ENCODE measurements at regions not wholly inside any gene's neighbourhood (a gene's known extent, or its start where the extent isn't known, plus 50 kb on each side); places are given as distances from the start of the nearest gene placed in this dataset.

GRCh38 chr7:42469341-42469740 is 232.3 kb upstream of the GLI3 start:
- no peak for TF ChIP-seq CTCF (IDR thresholded peaks at IDR 0.05)
- TF ChIP-seq POLR2A (IDR thresholded peaks at IDR 0.05): no peak
